ENCODE measurements at regions not wholly inside any gene's neighbourhood (a gene's known extent, or its start where the extent isn't known, plus 50 kb on each side); places are given as distances from the start of the nearest gene placed in this dataset.

DNA sequence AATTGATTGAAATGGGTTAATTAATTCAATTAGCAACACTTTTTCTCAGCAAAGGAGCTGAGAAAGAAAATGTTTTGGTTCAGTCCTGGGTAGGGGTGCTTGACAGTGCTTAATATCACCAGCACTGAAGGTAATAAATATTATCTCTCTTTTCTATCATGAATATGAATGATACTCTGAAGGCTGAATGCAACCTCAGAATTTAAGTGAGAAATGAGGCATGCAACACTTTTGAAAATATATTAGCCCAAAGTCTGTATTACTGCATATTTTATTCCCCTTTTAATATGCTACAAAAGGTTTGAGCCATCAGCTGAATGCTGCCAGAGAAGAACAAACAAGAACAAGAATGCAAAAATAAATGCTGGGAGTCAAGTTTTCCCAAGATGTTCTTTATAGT is 52.0 kb upstream of the SAMSN1 start:
- TF ChIP-seq GATAD2A (IDR thresholded peaks at IDR 0.05) = no peak
- TF ChIP-seq PHF8 (IDR thresholded peaks at IDR 0.05; ENCODE audit: borderline replicate concordance, low read length) = no peak
- no peak for TF ChIP-seq ZBTB43 (CRISPR knock-in tag; IDR thresholded peaks at IDR 0.05)
- TF ChIP-seq, protein P1, sequence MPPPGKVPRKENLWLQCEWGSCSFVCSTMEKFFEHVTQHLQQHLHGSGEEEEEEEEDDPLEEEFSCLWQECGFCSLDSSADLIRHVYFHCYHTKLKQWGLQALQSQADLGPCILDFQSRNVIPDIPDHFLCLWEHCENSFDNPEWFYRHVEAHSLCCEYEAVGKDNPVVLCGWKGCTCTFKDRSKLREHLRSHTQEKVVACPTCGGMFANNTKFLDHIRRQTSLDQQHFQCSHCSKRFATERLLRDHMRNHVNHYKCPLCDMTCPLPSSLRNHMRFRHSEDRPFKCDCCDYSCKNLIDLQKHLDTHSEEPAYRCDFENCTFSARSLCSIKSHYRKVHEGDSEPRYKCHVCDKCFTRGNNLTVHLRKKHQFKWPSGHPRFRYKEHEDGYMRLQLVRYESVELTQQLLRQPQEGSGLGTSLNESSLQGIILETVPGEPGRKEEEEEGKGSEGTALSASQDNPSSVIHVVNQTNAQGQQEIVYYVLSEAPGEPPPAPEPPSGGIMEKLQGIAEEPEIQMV (tag; conservative IDR thresholded peaks at IDR 0.05; ENCODE audit: low read depth) = no peak
- TF ChIP-seq NFE2L1 (tag; IDR thresholded peaks at IDR 0.05; ENCODE audit: borderline replicate concordance, low read depth) = no peak

Measured in K562 (cell line).